SU-DHL-6 (cell line): ENCODE measurements at regions not wholly inside any gene's neighbourhood (a gene's known extent, or its start where the extent isn't known, plus 50 kb on each side); places are given as distances from the start of the nearest gene placed in this dataset.
"Not testable (repeated sequence)": the region's sequence is repeated elsewhere in the genome, so short reads cannot be mapped to it uniquely, and the experiment has no call there.

Source experiments
- H2AFZ ChIP-seq: fragments of 200-600 bp; sonication (generic); 2 replicates; pipeline ENCODE4 v1.6.1; 2014; ENCODE audit warnings: low read depth, mild to moderate bottlenecking, moderate library complexity, mixed read lengths, antibody characterized with exemption, low read length; ENCODE audit not compliant: severe bottlenecking
- H3F3A ChIP-seq: fragments of 200-600 bp; shearing (Covaris generic); 2 replicates; pipeline ENCODE4 v1.6.0; 2016; ENCODE audit warnings: antibody characterized with exemption, mild to moderate bottlenecking; ENCODE audit not compliant: insufficient read depth
- H3K27ac ChIP-seq: fragments of 200-600 bp; sonication (generic); 2 replicates; pipeline ENCODE4 v1.5.1; 2016; ENCODE audit warnings: low read depth, mild to moderate bottlenecking, low read length, moderate library complexity, mixed read lengths
- H3K27me3 ChIP-seq: fragments of 200-600 bp; sonication (generic), shearing (Covaris generic); 2 replicates; pipeline ENCODE4 v1.6.0; 2014; ENCODE audit warnings: mild to moderate bottlenecking, low read length
- H3K36me3 ChIP-seq: fragments of 200-600 bp; sonication (generic); 2 replicates; pipeline ENCODE4 v1.6.1; 2014; ENCODE audit warnings: mild to moderate bottlenecking, low read length, mixed read lengths
- H3K4me2 ChIP-seq: fragments of 300-600, 200-600 bp; shearing (Covaris generic), sonication (generic); 2 replicates; pipeline ENCODE4 v1.6.0; 2014; ENCODE audit warnings: low read length, low read depth, mild to moderate bottlenecking; ENCODE audit not compliant: poor library complexity, severe bottlenecking
- H3K4me3 ChIP-seq: fragments of 200-600 bp; sonication (generic); 2 replicates; pipeline ENCODE4 v1.5.1; 2014; ENCODE audit warnings: antibody characterized with exemption, low read length, mild to moderate bottlenecking, mixed read lengths; ENCODE audit not compliant: insufficient read depth, poor library complexity, severe bottlenecking
- H3K79me2 ChIP-seq: fragments of 200-600 bp; sonication (generic); 2 replicates; pipeline ENCODE4 v1.6.1; 2014; ENCODE audit warnings: mild to moderate bottlenecking, low read length, moderate library complexity; ENCODE audit not compliant: insufficient read depth
- H3K9ac ChIP-seq: fragments of 200-600 bp; sonication (generic); 2 replicates; pipeline ENCODE4 v1.7.0; 2014; ENCODE audit warnings: mild to moderate bottlenecking, low read length
- H3K9me2 ChIP-seq: fragments of 200-600 bp; sonication (generic); replicated peaks from 2 replicates; pipeline ENCODE4 v1.6.1; 2014; ENCODE audit warnings: low read length; ENCODE audit not compliant: insufficient read depth
- H3K9me3 ChIP-seq: fragments of 200-600 bp; sonication (generic); 2 replicates; pipeline ENCODE4 v1.6.1; 2014; ENCODE audit warnings: low read length, mixed read lengths; ENCODE audit not compliant: insufficient read depth
- H4K20me1 ChIP-seq: fragments of 200-600 bp; sonication (generic); 2 replicates; pipeline ENCODE4 v1.6.1; 2014; ENCODE audit warnings: low read depth, mild to moderate bottlenecking, antibody characterized with exemption, low read length, moderate library complexity, mixed read lengths
- EZH2phosphoT487 ChIP-seq: fragments of 200-600 bp; sonication (generic), shearing (Covaris generic); conservative IDR thresholded peaks from 2 replicates; pipeline ENCODE4 v1.6.1; 2018; ENCODE audit warnings: mild to moderate bottlenecking, antibody characterized with exemption, low read length, moderate library complexity, mixed read lengths
- TF ChIP-seq, protein P1 (sequence below): fragments of 200-600 bp; sonication (generic); IDR thresholded peaks from one replicate; pipeline ENCODE4 v1.5.1; 2017; ENCODE audit warnings: antibody characterized with exemption, mild to moderate bottlenecking, low read length, moderate library complexity; ENCODE audit not compliant: insufficient read depth, poor library complexity, severe bottlenecking

DNA sequence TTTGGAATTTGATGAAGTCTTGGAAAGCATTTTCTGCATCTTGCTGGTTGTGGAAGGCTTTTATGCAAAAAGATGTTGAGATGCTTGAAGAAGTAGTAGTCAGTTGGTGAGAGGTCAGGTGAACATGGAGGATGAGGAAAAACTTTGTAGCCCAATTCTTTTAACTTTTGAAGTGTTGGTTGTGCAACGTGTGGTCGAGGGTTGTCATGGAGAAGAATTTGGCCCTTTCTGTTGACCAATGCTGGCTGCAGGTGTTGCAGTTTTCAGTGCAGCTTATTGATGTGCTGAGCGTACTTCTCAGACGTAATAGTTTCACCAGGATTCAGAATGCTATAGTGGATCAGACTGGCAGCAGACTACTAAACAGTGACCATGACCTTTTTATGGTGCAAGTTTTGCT, 508.4 kb upstream of the MAP2 start:
- no peak overlapping the region for H3K4me3 ChIP-seq

DNA sequence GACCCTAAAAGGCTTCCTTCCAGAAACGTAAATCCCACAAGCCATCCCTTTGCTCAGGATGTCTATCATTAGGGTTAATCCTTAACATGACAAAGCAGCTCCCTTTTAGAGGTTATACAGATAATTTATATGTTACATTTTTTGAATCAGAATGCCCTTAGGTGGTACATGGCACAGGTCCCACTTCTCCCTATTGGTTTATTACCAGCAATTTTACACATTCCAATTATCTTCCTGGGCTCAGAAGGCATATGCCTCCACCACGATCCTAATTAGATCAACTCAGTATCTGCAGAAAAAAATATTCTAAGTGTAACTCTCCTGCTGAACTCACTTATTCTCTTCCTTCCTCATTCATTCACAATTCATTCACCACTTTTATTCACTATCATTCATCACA, 507.0 kb upstream of the MAP2 start:
- TF ChIP-seq, protein P1, sequence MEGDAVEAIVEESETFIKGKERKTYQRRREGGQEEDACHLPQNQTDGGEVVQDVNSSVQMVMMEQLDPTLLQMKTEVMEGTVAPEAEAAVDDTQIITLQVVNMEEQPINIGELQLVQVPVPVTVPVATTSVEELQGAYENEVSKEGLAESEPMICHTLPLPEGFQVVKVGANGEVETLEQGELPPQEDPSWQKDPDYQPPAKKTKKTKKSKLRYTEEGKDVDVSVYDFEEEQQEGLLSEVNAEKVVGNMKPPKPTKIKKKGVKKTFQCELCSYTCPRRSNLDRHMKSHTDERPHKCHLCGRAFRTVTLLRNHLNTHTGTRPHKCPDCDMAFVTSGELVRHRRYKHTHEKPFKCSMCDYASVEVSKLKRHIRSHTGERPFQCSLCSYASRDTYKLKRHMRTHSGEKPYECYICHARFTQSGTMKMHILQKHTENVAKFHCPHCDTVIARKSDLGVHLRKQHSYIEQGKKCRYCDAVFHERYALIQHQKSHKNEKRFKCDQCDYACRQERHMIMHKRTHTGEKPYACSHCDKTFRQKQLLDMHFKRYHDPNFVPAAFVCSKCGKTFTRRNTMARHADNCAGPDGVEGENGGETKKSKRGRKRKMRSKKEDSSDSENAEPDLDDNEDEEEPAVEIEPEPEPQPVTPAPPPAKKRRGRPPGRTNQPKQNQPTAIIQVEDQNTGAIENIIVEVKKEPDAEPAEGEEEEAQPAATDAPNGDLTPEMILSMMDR: no peak
- no peak for TF ChIP-seq EZH2phosphoT487

More for the DNA sequence above, 508.4 kb upstream of the MAP2 start:
- H2AFZ ChIP-seq: no peak overlapping the region
- H3F3A ChIP-seq: no peaks in the 10 kb centered on the region
- H3K27me3 ChIP-seq: no peaks in the 10 kb centered on the region
- TF ChIP-seq, protein P1: no peak
- TF ChIP-seq EZH2phosphoT487: no peak
- H3K79me2 ChIP-seq: no peaks in the 10 kb centered on the region
- H3K9me2 ChIP-seq: no peaks in the 10 kb centered on the region
- H4K20me1 ChIP-seq: no peaks in the 10 kb centered on the region
- H3K27ac ChIP-seq: no peak overlapping the region
- no peaks in the 10 kb centered on the region for H3K36me3 ChIP-seq
- H3K4me2 ChIP-seq: no peak overlapping the region
- no peak overlapping the region for H3K9ac ChIP-seq
- H3K9me3 ChIP-seq: no peaks in the 10 kb centered on the region

DNA sequence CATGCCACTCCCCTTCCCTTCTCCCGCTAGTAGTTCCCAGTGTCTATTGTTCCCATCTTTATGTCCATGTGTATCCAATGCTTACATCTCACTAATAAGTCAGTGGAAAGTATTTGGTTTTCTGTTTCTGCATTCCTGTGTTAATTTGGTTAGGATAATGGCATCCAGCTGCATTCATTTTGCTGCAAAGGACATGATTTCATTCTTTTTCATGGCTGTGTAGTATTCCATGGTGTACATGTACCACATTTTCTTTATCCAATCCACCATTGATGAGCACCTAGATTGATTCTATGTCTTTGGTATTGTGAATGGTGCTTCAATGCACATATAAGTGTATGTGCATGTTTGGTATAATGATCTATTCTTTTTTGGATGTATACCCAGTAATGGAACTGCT, 502.5 kb upstream of the MAP2 start:
- H3K4me3 ChIP-seq, H3K27me3 ChIP-seq, H3K9me3 ChIP-seq, H3K79me2 ChIP-seq, H3K9ac ChIP-seq, H3K36me3 ChIP-seq, H3K9me2 ChIP-seq, H2AFZ ChIP-seq, H3K27ac ChIP-seq, H3K4me2 ChIP-seq, H4K20me1 ChIP-seq, H3F3A ChIP-seq: not testable (repeated sequence)

More for the DNA sequence above, 507.0 kb upstream of the MAP2 start:
- Histone ChIP-seq H3K27ac (no peak overlapping the region), H3K9me3 (no peaks in the 10 kb centered on the region), H3K79me2 (no peaks in the 10 kb centered on the region), H3K9ac (no peak overlapping the region), H4K20me1 (no peaks in the 10 kb centered on the region), H3K9me2 (no peaks in the 10 kb centered on the region), H3K4me2 (no peak overlapping the region), H3K36me3 (no peaks in the 10 kb centered on the region), H3F3A (no peaks in the 10 kb centered on the region), H2AFZ (no peak overlapping the region), H3K4me3 (no peak overlapping the region), H3K27me3 (no peaks in the 10 kb centered on the region)

DNA sequence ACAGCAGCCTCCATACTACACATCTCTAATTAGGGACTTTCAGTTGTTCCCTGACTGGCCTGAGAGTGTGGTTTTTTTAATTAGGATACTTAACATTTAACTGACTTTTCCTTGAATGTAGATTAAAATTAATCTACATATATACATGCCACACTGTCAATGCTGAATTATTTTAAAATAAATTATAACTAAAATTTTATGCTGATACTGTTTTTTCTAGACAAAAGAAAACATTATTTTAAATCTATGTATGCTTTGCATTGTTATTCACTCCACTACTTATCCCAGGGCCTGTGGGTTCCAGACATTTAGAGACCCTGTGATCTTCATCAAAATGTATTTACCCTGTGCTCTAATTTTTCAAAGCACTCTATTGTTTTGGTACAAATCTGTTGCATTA, 496.0 kb upstream of the MAP2 start:
- no peaks in the 10 kb centered on the region for H3F3A ChIP-seq
- H3K9me3 ChIP-seq: no peaks in the 10 kb centered on the region
- no peak overlapping the region for H3K27ac ChIP-seq
- no peaks in the 10 kb centered on the region for H3K79me2 ChIP-seq
- H4K20me1 ChIP-seq: no peaks in the 10 kb centered on the region
- no peak overlapping the region for H3K4me3 ChIP-seq
- no peak overlapping the region for H3K4me2 ChIP-seq
- TF ChIP-seq, protein P1: no peak
- TF ChIP-seq EZH2phosphoT487: no peak
- H3K36me3 ChIP-seq: no peaks in the 10 kb centered on the region
- H2AFZ ChIP-seq: no peak overlapping the region
- H3K9me2 ChIP-seq: no peaks in the 10 kb centered on the region
- H3K9ac ChIP-seq: no peak overlapping the region
- H3K27me3 ChIP-seq: no peaks in the 10 kb centered on the region
